Ovary (tissue), 3 donors: ENCODE measurements at regions not wholly inside any gene's neighbourhood (a gene's known extent, or its start where the extent isn't known, plus 50 kb on each side); places are given as distances from the start of the nearest gene placed in this dataset.

ENCODE experiments used
- EP300 ChIP-seq: sonication (generic); formaldehyde crosslinking; IDR thresholded peaks from one replicate; pipeline ENCODE4 v1.6.1; 2017; ENCODE audit warnings: antibody characterized with exemption
- POLR2A ChIP-seq: fragments of 450-650 bp; IDR thresholded peaks from one replicate; pipeline ENCODE4 v1.6.1; 2017; ENCODE audit warnings: antibody characterized with exemption, mild to moderate bottlenecking, moderate library complexity
- TF ChIP-seq, protein P1 (sequence below), 3 donors: fragments of 450-650 bp in 2 of 3; fragments of 200-600 bp in 1 of 3; IDR thresholded peaks; one replicate each; pipeline versions ENCODE4 v1.5.1 to v1.8.0; 2016 to 2022; ENCODE audit warnings: antibody characterized with exemption in 3 of 3, mild to moderate bottlenecking in 1 of 3
- donor health status: DM: no; HTN: no; CAD: no.

- TF ChIP-seq, protein P1, sequence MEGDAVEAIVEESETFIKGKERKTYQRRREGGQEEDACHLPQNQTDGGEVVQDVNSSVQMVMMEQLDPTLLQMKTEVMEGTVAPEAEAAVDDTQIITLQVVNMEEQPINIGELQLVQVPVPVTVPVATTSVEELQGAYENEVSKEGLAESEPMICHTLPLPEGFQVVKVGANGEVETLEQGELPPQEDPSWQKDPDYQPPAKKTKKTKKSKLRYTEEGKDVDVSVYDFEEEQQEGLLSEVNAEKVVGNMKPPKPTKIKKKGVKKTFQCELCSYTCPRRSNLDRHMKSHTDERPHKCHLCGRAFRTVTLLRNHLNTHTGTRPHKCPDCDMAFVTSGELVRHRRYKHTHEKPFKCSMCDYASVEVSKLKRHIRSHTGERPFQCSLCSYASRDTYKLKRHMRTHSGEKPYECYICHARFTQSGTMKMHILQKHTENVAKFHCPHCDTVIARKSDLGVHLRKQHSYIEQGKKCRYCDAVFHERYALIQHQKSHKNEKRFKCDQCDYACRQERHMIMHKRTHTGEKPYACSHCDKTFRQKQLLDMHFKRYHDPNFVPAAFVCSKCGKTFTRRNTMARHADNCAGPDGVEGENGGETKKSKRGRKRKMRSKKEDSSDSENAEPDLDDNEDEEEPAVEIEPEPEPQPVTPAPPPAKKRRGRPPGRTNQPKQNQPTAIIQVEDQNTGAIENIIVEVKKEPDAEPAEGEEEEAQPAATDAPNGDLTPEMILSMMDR (IDR thresholded peaks at IDR 0.05) = no peak
- TF ChIP-seq EP300 (no peak), POLR2A (no peak)
These were observed 540.5 kb downstream of the KCTD16 start for GRCh38 chr5:144711172-144711571.
